HEK293T (cell line): ENCODE measurements at regions not wholly inside any gene's neighbourhood (a gene's known extent, or its start where the extent isn't known, plus 50 kb on each side); places are given as distances from the start of the nearest gene placed in this dataset.

ENCODE experiments used
- CTCF ChIA-PET: fragments of 350-600 bp; formaldehyde crosslinking; extraction: SDS; loops from one replicate; lab custom pipeline; 2021; ENCODE audit warnings: antibody characterized with exemption, inconsistent platforms; lab: Yijun Ruan, JAX
- POLR2A ChIA-PET: fragments of 350-600 bp; formaldehyde crosslinking; extraction: SDS; loops from one replicate; lab custom pipeline; 2020; ENCODE audit warnings: antibody characterized with exemption, inconsistent platforms; lab: Yijun Ruan, JAX
- DNase-seq: peaks from one replicate; pipeline ENCODE4 v3.0.0; 2012; ENCODE audit warnings: mixed read lengths; ENCODE audit errors: extremely low spot score
- ARNT ChIP-seq: fragments of 450-650 bp; IDR thresholded peaks from 2 replicates; pipeline ENCODE4 v1.6.1; 2017; ENCODE audit warnings: mild to moderate bottlenecking
- BHLHE40 ChIP-seq: fragments of 450-650 bp; IDR thresholded peaks from 2 replicates; pipeline ENCODE4 v1.6.1; 2016; ENCODE audit warnings: mild to moderate bottlenecking, moderate library complexity, borderline replicate concordance
- CTBP1 ChIP-seq: fragments of 450-650 bp; IDR thresholded peaks from 2 replicates; pipeline ENCODE4 v1.6.1; 2016; ENCODE audit warnings: borderline replicate concordance
- ELF4 ChIP-seq: fragments of 450-650 bp; IDR thresholded peaks from 2 replicates; pipeline ENCODE4 v1.6.1; 2017; ENCODE audit warnings: antibody characterized with exemption
- FOXA1 ChIP-seq: fragments of 450-650 bp; IDR thresholded peaks from 2 replicates; pipeline ENCODE4 v1.6.1; 2016; ENCODE audit warnings: mild to moderate bottlenecking
- FOXK2 ChIP-seq: fragments of 450-650 bp; IDR thresholded peaks from 2 replicates; pipeline ENCODE4 v1.6.1; 2016; ENCODE audit warnings: mild to moderate bottlenecking
- FOXM1 ChIP-seq: fragments of 450-650 bp; IDR thresholded peaks from 2 replicates; pipeline ENCODE4 v1.6.1; 2017; ENCODE audit warnings: mild to moderate bottlenecking, borderline replicate concordance
- HDGF ChIP-seq: fragments of 450-650 bp; IDR thresholded peaks from 2 replicates; pipeline ENCODE4 v1.6.1; 2017; ENCODE audit warnings: antibody characterized with exemption, borderline replicate concordance
- L3MBTL2 ChIP-seq: fragments of 450-650 bp; conservative IDR thresholded peaks from 2 replicates; pipeline ENCODE4 v1.6.1; 2016; ENCODE audit warnings: mild to moderate bottlenecking
- LEF1 ChIP-seq: fragments of 450-650 bp; IDR thresholded peaks from 2 replicates; pipeline ENCODE4 v1.6.1; 2017; ENCODE audit warnings: mild to moderate bottlenecking, borderline replicate concordance
- NFRKB ChIP-seq: fragments of 450-650 bp; IDR thresholded peaks from 2 replicates; pipeline ENCODE4 v1.6.1; 2016; ENCODE audit warnings: mild to moderate bottlenecking, moderate library complexity
- SP1 ChIP-seq: fragments of 450-650 bp; IDR thresholded peaks from 2 replicates; pipeline ENCODE4 v1.6.1; 2017
- SUZ12 ChIP-seq: fragments of 450-650 bp; IDR thresholded peaks from 2 replicates; pipeline ENCODE4 v1.6.1; 2016; ENCODE audit warnings: mild to moderate bottlenecking
- TARDBP ChIP-seq: fragments of 450-650 bp; IDR thresholded peaks from 2 replicates; pipeline ENCODE4 v1.6.1; 2016
- ZNF384 ChIP-seq: fragments of 450-650 bp; IDR thresholded peaks from 2 replicates; pipeline ENCODE4 v1.6.1; 2016
- TF ChIP-seq, protein P1 (sequence below): fragments of 450-650 bp; IDR thresholded peaks from 2 replicates; pipeline ENCODE4 v1.6.1; 2016

DNA sequence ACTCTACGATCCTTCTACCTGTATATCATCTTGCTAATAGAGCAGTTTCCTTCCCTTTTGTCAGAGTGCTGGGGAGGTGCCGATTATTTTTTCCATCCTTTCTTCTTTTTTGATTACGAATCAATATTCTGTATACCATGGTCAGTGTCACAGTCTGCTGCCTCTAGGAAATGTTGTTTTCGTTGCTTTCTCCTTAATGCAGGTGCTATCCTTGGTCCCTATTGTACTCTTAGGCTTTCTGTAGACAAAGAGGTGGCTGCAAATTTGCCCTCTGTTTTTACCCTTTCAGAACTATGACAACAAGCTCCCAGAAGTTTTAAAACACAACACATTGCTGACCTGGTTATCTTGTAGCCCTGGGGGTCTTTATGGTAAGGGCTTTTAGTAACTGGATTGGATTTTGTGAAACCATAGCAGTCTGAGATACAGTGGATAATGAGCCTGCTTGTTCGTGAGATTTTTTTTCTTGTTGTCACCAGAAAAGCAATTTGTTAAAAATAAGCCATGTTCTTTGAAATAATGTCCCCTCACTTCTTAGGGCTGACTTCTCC is 430.3 kb upstream of the TPM1 start:
- CTCF ChIA-PET = interaction anchor here (0.7 kb wide), 1 partner anchor 63 kb away, joined by 3 read pairs; no protein-coding TSS in a partner anchor
- POLR2A ChIA-PET = no interaction called here
- TF ChIP-seq ARNT (no peak), NFRKB (no peak), L3MBTL2 (no peak), HDGF (no peak), ELF4 (no peak), SP1 (no peak), LEF1 (no peak), FOXA1 (no peak)
- TF ChIP-seq, protein P1, sequence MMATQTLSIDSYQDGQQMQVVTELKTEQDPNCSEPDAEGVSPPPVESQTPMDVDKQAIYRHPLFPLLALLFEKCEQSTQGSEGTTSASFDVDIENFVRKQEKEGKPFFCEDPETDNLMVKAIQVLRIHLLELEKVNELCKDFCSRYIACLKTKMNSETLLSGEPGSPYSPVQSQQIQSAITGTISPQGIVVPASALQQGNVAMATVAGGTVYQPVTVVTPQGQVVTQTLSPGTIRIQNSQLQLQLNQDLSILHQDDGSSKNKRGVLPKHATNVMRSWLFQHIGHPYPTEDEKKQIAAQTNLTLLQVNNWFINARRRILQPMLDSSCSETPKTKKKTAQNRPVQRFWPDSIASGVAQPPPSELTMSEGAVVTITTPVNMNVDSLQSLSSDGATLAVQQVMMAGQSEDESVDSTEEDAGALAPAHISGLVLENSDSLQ = no peak

DNA sequence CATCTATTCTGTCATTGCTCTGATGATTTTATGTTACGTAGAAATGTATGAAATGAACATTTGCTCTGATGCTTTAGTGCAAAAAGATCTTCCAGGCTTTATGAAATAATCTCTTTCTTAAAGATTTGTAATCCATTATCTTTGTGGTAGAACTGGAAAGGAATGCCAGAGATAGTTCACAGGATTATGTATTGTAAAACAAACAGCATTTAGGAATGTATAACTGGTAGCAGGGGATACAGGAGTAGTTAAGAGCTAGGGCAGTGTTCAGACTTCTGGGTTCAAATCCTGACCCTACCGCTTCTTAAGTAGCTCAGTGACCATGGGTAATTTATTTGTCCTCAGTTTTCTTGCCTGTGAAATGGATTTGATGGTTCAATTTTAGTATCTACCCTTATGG is 429.8 kb upstream of the TPM1 start:
- ChIA-PET POLR2A (no interaction called here), CTCF (interaction anchor here (0.7 kb wide), 1 partner anchor 63 kb away, joined by 3 read pairs; no protein-coding TSS in a partner anchor)
- no peak for DNase-seq
- TF ChIP-seq TARDBP = no peak

More for the DNA sequence above, 430.3 kb upstream of the TPM1 start:
- no peak for DNase-seq

DNA sequence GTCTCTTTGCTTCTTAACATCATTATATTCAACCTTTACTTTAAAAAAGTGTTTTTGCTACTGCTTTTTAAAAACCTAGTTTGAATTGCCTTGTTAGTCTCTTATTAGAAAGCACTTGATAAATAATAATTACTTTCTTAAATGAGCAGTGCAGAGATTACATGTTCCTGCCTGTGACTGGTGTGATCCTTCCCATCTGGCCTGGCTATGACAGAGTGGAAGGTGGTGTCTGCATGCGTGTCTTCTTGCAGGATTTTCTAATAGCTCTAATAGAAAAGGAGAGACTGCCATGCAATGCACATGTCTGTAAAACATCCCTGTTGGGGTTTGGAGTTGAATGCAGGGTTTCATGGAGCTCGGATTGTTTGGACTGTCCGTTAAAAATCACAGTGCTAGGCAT is 425.8 kb upstream of the TPM1 start:
- DNase-seq = no peak
- ChIA-PET CTCF (no interaction called here), POLR2A (no interaction called here)
- TF ChIP-seq BHLHE40 = no peak
- TF ChIP-seq SUZ12 = no peak
- no peak for TF ChIP-seq LEF1
- TF ChIP-seq TARDBP = no peak
- no peak for TF ChIP-seq FOXK2
- TF ChIP-seq, protein P1 = no peak
- TF ChIP-seq L3MBTL2 = no peak
- TF ChIP-seq ELF4 = no peak
- no peak for TF ChIP-seq NFRKB
- no peak for TF ChIP-seq FOXM1
- TF ChIP-seq ARNT = no peak

DNA sequence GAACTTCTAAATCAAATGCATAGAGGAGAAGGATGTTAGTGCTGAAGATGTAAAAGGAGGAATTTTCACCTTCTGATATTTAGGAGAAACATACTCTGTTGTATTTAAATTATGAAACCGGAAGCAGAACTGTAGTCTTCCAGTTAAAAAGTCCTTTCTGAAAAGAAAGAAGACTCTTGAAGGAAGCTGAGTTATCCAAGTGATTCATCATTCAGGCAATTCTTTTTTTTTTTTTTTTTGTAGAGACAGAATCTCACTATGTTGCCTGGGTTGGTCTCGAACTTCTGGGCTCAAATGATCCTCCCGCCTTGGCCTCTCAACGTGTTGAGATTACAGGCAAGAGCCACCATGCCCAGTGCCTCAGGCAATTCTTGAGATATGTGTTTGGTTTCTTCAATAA is 424.8 kb upstream of the TPM1 start:
- no peak for TF ChIP-seq LEF1
- no peak for TF ChIP-seq BHLHE40
- TF ChIP-seq HDGF = no peak
- no peak for TF ChIP-seq ARNT
- no peak for TF ChIP-seq ELF4
- no peak for TF ChIP-seq FOXK2
- TF ChIP-seq, protein P1 = no peak
- TF ChIP-seq NFRKB = no peak
- TF ChIP-seq SP1 = no peak
- TF ChIP-seq TARDBP = no peak
- no peak for TF ChIP-seq L3MBTL2
- TF ChIP-seq FOXA1 = no peak
- no peak for TF ChIP-seq CTBP1
- TF ChIP-seq ZNF384 = no peak
- no peak for TF ChIP-seq FOXM1
- TF ChIP-seq SUZ12 = no peak
- CTCF ChIA-PET = no interaction called here
- POLR2A ChIA-PET = no interaction called here
- DNase-seq = no peak

DNA sequence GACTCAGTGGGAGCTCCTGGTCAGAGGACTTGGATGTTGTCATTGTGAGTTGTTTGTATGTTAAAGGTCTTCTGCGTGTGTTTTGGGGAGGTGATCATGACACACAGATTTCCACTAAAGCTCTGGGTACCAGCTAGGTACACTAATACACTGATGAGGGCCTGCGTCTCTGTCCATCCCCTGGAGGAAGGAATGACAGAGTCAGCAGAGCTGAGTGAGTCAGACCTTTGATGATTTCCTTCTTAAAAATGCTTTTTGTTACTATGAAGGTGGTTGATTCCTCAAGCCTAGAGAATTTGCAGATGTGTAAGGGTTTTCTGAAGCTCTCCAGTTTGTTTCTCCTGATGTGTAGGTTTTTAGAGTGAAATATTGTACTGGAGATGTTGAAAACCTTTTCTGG is 424.1 kb upstream of the TPM1 start:
- POLR2A ChIA-PET = no interaction called here
- CTCF ChIA-PET = no interaction called here
- DNase-seq = no peak

GRCh38 chr15:62618846-62619504 is 423.6 kb upstream of the TPM1 start:
- ChIA-PET POLR2A (no interaction called here), CTCF (no interaction called here)
- TF ChIP-seq, protein P1 = no peak
- TF ChIP-seq CTBP1 (no peak), ZNF384 (no peak), SP1 (no peak), ELF4 (no peak), L3MBTL2 (no peak)
- no peak for DNase-seq

More for the DNA sequence above, 424.1 kb upstream of the TPM1 start:
- no peak for TF ChIP-seq FOXA1

GRCh38 chr15:62619526-62619925 is 423.0 kb upstream of the TPM1 start:
- TF ChIP-seq FOXA1 (no peak), FOXM1 (no peak)
- DNase-seq = no peak
- POLR2A ChIA-PET = no interaction called here
- CTCF ChIA-PET = no interaction called here
